MG63 (cell line): ENCODE measurements at regions not wholly inside any gene's neighbourhood (a gene's known extent, or its start where the extent isn't known, plus 50 kb on each side); places are given as distances from the start of the nearest gene placed in this dataset.

Experiments used
- DNase-seq: peaks from one replicate; pipeline ENCODE4 v3.0.0-alpha.2; 2020
- H3K27me3 ChIP-seq: fragments of 250-450 bp; sonication (Bioruptor Pico); 2 replicates; pipeline ENCODE4 v1.5.1; 2020; ENCODE audit warnings: mild to moderate bottlenecking, moderate library complexity
- H3K36me3 ChIP-seq: fragments of 250-450 bp; sonication (Bioruptor Pico); 2 replicates; pipeline ENCODE4 v1.5.1; 2020; ENCODE audit warnings: mild to moderate bottlenecking, moderate library complexity
- H3K4me3 ChIP-seq: fragments of 250-450 bp; sonication (Bioruptor Pico); 2 replicates; pipeline ENCODE4 v1.5.1; 2020; ENCODE audit warnings: mild to moderate bottlenecking, moderate library complexity
- H3K9me3 ChIP-seq: fragments of 250-450 bp; sonication (Bioruptor Pico); 2 replicates; pipeline ENCODE4 v1.5.1; 2020; ENCODE audit warnings: mild to moderate bottlenecking, moderate library complexity

GRCh38 chr2:239746559-239747246 is 278.4 kb downstream of the NDUFA10 start:
- no peak overlapping the region for H3K4me3 ChIP-seq
- H3K36me3 ChIP-seq: no peaks in the 10 kb centered on the region
- DNase-seq: no peak
- no peaks in the 10 kb centered on the region for H3K9me3 ChIP-seq
- no peaks in the 10 kb centered on the region; the same call in 1 of the 2 replicates for H3K27me3 ChIP-seq

- Histone ChIP-seq H3K36me3 (no peaks in the 10 kb centered on the region), H3K4me3 (no peak overlapping the region), H3K27me3 (no peaks in the 10 kb centered on the region; the same call in 1 of the 2 replicates), H3K9me3 (no peaks in the 10 kb centered on the region)
- DNase-seq: no peak
Measured at GRCh38 chr2:239745386-239746227, 279.5 kb downstream of the NDUFA10 start.

- H3K9me3 ChIP-seq: no peaks in the 10 kb centered on the region
- DNase-seq: no peak
- H3K27me3 ChIP-seq: peaks cover 3% of the 10 kb centered on the region; the same call in 1 of the 2 replicates
- H3K4me3 ChIP-seq: no peak overlapping the region
- H3K36me3 ChIP-seq: no peaks in the 10 kb centered on the region
Measured at GRCh38 chr2:239744706-239745340, 280.3 kb downstream of the NDUFA10 start.

- Histone ChIP-seq H3K36me3 (no peaks in the 10 kb centered on the region), H3K9me3 (no peaks in the 10 kb centered on the region), H3K27me3 (peaks cover 4% of the 10 kb centered on the region; the same call in 1 of the 2 replicates), H3K4me3 (no peak overlapping the region)
- no peak for DNase-seq
Measured at GRCh38 chr2:239743206-239743605, 281.9 kb downstream of the NDUFA10 start.

GRCh38 chr2:239742377-239742776 is 282.8 kb downstream of the NDUFA10 start:
- H3K36me3 ChIP-seq: no peaks in the 10 kb centered on the region
- peaks cover 4% of the 10 kb centered on the region; the same call in 1 of the 2 replicates for H3K27me3 ChIP-seq

GRCh38 chr2:239739206-239739605 is 285.9 kb downstream of the NDUFA10 start:
- no peak for DNase-seq
- Histone ChIP-seq H3K9me3 (no peaks in the 10 kb centered on the region), H3K4me3 (no peak overlapping the region), H3K27me3 (peaks cover 4% of the 10 kb centered on the region; the same call in 1 of the 2 replicates), H3K36me3 (no peaks in the 10 kb centered on the region)

More at GRCh38 chr2:239742377-239742776, 282.8 kb downstream of the NDUFA10 start:
- Histone ChIP-seq H3K9me3 (no peaks in the 10 kb centered on the region), H3K4me3 (no peak overlapping the region)
- DNase-seq: no peak

- Histone ChIP-seq H3K9me3 (no peaks in the 10 kb centered on the region), H3K27me3 (0 out of 2 replicates have a peak, but pooled peaks cover 4% of the 10 kb centered on the region), H3K36me3 (no peaks in the 10 kb centered on the region), H3K4me3 (no peak overlapping the region)
- no peak for DNase-seq
Measured at GRCh38 chr2:239738159-239738558, 287.0 kb downstream of the NDUFA10 start.

GRCh38 chr2:239737144-239737463 is 288.0 kb downstream of the NDUFA10 start:
- DNase-seq: no peak
- Histone ChIP-seq H3K36me3 (no peaks in the 10 kb centered on the region), H3K9me3 (no peaks in the 10 kb centered on the region), H3K27me3 (0 out of 2 replicates have a peak, but pooled peaks cover 4% of the 10 kb centered on the region), H3K4me3 (no peak overlapping the region)

GRCh38 chr2:239736358-239737143 is 288.6 kb downstream of the NDUFA10 start:
- H3K36me3 ChIP-seq: no peaks in the 10 kb centered on the region
- DNase-seq: no peak

GRCh38 chr2:239735829-239736357 is 289.2 kb downstream of the NDUFA10 start:
- H3K27me3 ChIP-seq: 0 out of 2 replicates have a peak, but pooled peaks cover 4% of the 10 kb centered on the region
- no peaks in the 10 kb centered on the region for H3K9me3 ChIP-seq
- H3K4me3 ChIP-seq: no peak overlapping the region
- H3K36me3 ChIP-seq: no peaks in the 10 kb centered on the region
- no peak for DNase-seq

More at GRCh38 chr2:239736358-239737143, 288.6 kb downstream of the NDUFA10 start:
- Histone ChIP-seq H3K9me3 (no peaks in the 10 kb centered on the region), H3K4me3 (no peak overlapping the region), H3K27me3 (0 out of 2 replicates have a peak, but pooled peaks cover 4% of the 10 kb centered on the region)

- no peak for DNase-seq
- 0 out of 2 replicates have a peak, but pooled peaks cover 4% of the 10 kb centered on the region for H3K27me3 ChIP-seq
- H3K9me3 ChIP-seq: no peaks in the 10 kb centered on the region
- H3K4me3 ChIP-seq: no peak overlapping the region
- H3K36me3 ChIP-seq: no peaks in the 10 kb centered on the region
Measured at GRCh38 chr2:239735131-239735828, 289.9 kb downstream of the NDUFA10 start.

- Histone ChIP-seq H3K36me3 (no peaks in the 10 kb centered on the region), H3K9me3 (no peaks in the 10 kb centered on the region), H3K27me3 (no peaks in the 10 kb centered on the region), H3K4me3 (no peak overlapping the region)
- no peak for DNase-seq
Measured at GRCh38 chr2:239734436-239735005, 290.6 kb downstream of the NDUFA10 start.

- no peaks in the 10 kb centered on the region for H3K9me3 ChIP-seq
- no peak for DNase-seq
Measured at GRCh38 chr2:239732666-239733010, 292.5 kb downstream of the NDUFA10 start.

GRCh38 chr2:239731998-239732665 is 293.0 kb downstream of the NDUFA10 start:
- DNase-seq: no peak
- H3K9me3 ChIP-seq: no peaks in the 10 kb centered on the region

More at GRCh38 chr2:239732666-239733010, 292.5 kb downstream of the NDUFA10 start:
- Histone ChIP-seq H3K27me3 (no peaks in the 10 kb centered on the region), H3K36me3 (no peaks in the 10 kb centered on the region), H3K4me3 (no peak overlapping the region)

GRCh38 chr2:239731422-239731821 is 293.7 kb downstream of the NDUFA10 start:
- no peaks in the 10 kb centered on the region for H3K27me3 ChIP-seq
- DNase-seq: no peak
- H3K36me3 ChIP-seq: no peaks in the 10 kb centered on the region
- no peak overlapping the region for H3K4me3 ChIP-seq
- no peaks in the 10 kb centered on the region for H3K9me3 ChIP-seq

More at GRCh38 chr2:239731998-239732665, 293.0 kb downstream of the NDUFA10 start:
- Histone ChIP-seq H3K27me3 (no peaks in the 10 kb centered on the region), H3K36me3 (no peaks in the 10 kb centered on the region), H3K4me3 (no peak overlapping the region)
